ENCODE measurements at regions not wholly inside any gene's neighbourhood (a gene's known extent, or its start where the extent isn't known, plus 50 kb on each side); places are given as distances from the start of the nearest gene placed in this dataset.

- Histone ChIP-seq H3K27me3 (ENCODE audit: control insufficient read depth, insufficient read depth, low read length) (no peaks in the 10 kb centered on the region), H3K36me3 (ENCODE audit: control insufficient read depth, insufficient read depth, low read length) (no peaks in the 10 kb centered on the region), H3K4me3 (ENCODE audit: low read depth, low read length) (no peak overlapping the region)
- no peak for TF ChIP-seq CTCF (IDR thresholded peaks at IDR 0.05; ENCODE audit: insufficient read depth, low read length, poor library complexity, severe bottlenecking)
- no peak for DNase-seq (ENCODE audit: low read depth)
Observed at GRCh38 chr9:13651969-13652663, 372.6 kb upstream of the MPDZ start.

DNA sequence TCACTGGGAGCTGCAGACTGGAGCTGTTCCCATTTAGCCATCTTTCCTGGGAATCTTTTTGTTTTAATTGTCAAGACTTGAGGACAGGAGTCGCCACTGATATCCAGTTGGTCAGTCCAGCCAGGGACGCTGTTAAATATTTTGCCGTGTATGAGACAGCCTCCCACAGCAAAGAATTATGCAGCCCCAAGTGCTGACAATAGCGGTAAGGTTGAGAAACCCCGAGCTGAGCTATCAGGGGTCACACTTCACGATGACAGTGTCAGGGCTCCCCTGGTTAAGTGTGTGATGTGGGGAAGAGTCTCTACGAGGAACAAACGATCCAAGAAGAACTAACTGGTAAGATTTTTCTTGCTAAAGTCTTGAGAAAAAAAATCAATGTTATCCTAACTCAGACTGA, 372.0 kb upstream of the MPDZ start:
- TF ChIP-seq CTCF (IDR thresholded peaks at IDR 0.05; ENCODE audit: insufficient read depth, low read length, poor library complexity, severe bottlenecking) = no peak
- no peaks in the 10 kb centered on the region for H3K27me3 ChIP-seq (ENCODE audit: control insufficient read depth, insufficient read depth, low read length)
- no peak overlapping the region for H3K4me3 ChIP-seq (ENCODE audit: low read depth, low read length)
- H3K36me3 ChIP-seq (ENCODE audit: control insufficient read depth, insufficient read depth, low read length) = no peaks in the 10 kb centered on the region
- DNase-seq (ENCODE audit: low read depth) = no peak

DNA sequence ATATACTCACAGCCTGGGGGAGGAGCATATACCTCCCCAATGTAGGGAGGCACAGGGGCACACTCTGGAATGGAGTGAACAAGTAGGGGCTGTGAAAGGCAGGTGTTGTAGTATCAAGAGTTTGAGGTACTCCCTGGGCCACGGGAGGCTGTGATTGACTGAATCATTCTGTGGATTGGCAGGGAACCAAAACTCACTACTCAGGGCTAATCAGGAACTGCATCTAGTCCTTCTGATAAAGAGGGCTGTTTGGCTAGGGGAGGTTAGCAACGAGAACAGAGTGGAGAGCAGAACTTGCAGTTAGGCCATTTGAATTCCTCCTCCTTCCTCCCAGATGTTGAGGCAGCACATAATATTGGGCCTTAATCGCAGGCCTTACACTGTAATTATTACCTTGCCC, 369.2 kb upstream of the MPDZ start:
- DNase-seq (ENCODE audit: low read depth) = no peak
- Histone ChIP-seq H3K27me3 (ENCODE audit: control insufficient read depth, insufficient read depth, low read length) (no peaks in the 10 kb centered on the region), H3K36me3 (ENCODE audit: control insufficient read depth, insufficient read depth, low read length) (no peaks in the 10 kb centered on the region), H3K4me3 (ENCODE audit: low read depth, low read length) (no peak overlapping the region)
- no peak for TF ChIP-seq CTCF (IDR thresholded peaks at IDR 0.05; ENCODE audit: insufficient read depth, low read length, poor library complexity, severe bottlenecking)

DNA sequence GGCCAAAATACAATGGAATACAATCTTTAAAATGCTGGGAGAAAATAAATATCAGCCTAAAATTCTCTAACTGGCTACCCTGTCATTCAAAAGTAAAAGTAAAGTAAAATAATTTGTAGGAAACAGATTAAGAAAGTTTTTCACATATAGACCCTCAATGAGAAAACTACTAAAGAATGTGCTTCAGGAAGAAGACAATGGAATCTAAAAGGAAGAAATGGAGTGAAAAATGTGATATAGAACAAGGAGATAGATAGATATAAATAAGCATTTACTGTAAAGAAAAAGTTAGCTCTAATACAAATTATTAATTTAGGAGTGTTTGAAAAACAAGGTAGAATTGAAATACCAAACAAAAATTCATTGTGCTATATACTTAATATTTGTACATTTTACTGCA, 368.6 kb upstream of the MPDZ start:
- Histone ChIP-seq H3K36me3 (ENCODE audit: control insufficient read depth, insufficient read depth, low read length) (no peaks in the 10 kb centered on the region), H3K27me3 (ENCODE audit: control insufficient read depth, insufficient read depth, low read length) (no peaks in the 10 kb centered on the region), H3K4me3 (ENCODE audit: low read depth, low read length) (no peak overlapping the region)
- no peak for TF ChIP-seq CTCF (IDR thresholded peaks at IDR 0.05; ENCODE audit: insufficient read depth, low read length, poor library complexity, severe bottlenecking)
- no peak for DNase-seq (ENCODE audit: low read depth)

- DNase-seq (ENCODE audit: low read depth) = no peak
- no peak for TF ChIP-seq CTCF (IDR thresholded peaks at IDR 0.05; ENCODE audit: insufficient read depth, low read length, poor library complexity, severe bottlenecking)
- Histone ChIP-seq H3K4me3 (ENCODE audit: low read depth, low read length) (no peak overlapping the region), H3K36me3 (ENCODE audit: control insufficient read depth, insufficient read depth, low read length) (no peaks in the 10 kb centered on the region), H3K27me3 (ENCODE audit: control insufficient read depth, insufficient read depth, low read length) (no peaks in the 10 kb centered on the region)
Observed at GRCh38 chr9:13646500-13647021, 367.1 kb upstream of the MPDZ start.

DNA sequence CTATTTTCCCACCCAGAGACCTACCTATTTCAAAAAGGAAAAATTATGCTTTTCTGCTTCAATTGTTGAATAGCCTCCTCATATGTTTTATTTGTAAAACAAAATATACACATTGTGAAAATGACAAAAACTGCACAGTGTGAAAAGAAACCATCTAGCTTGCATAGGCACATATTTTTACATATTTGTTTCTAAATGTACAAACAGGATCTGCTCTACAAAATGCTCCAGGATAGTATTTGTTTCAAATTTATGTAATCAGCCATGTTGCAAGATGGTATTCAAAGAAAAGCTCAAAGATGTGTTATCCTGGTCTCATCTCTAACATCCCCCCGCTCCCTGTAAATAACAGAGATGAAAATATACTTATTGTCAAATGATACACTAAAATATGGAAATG, 366.1 kb upstream of the MPDZ start:
- H3K36me3 ChIP-seq (ENCODE audit: control insufficient read depth, insufficient read depth, low read length) = no peaks in the 10 kb centered on the region
- no peaks in the 10 kb centered on the region for H3K27me3 ChIP-seq (ENCODE audit: control insufficient read depth, insufficient read depth, low read length)
- DNase-seq (ENCODE audit: low read depth) = no peak
- no peak for TF ChIP-seq CTCF (IDR thresholded peaks at IDR 0.05; ENCODE audit: insufficient read depth, low read length, poor library complexity, severe bottlenecking)
- H3K4me3 ChIP-seq (ENCODE audit: low read depth, low read length) = no peak overlapping the region

Data from kidney epithelial cell (primary cell).